HG03457 (cell line): ENCODE measurements at regions not wholly inside any gene's neighbourhood (a gene's known extent, or its start where the extent isn't known, plus 50 kb on each side); places are given as distances from the start of the nearest gene placed in this dataset.

ENCODE experiments used
- ATAC-seq: cut with Tn5 transposase; IDR thresholded peaks from one replicate; pipeline ENCODE4 v1.9.1; 2021; ENCODE audit warnings: moderate number of reproducible peaks; ENCODE audit not compliant: unreplicated experiment

- ATAC-seq, result no peak
Observed at GRCh38 chr2:181240844-181241243, 216.3 kb upstream of the ITGA4 start.

GRCh38 chr2:181241366-181241765, 215.8 kb upstream of the ITGA4 start:
- no peak for ATAC-seq

- peak; percentile 89 for ATAC-seq
Observed at GRCh38 chr2:181241797-181242196, 215.4 kb upstream of the ITGA4 start.

- ATAC-seq, result no peak
Observed at GRCh38 chr2:181242262-181242661, 214.9 kb upstream of the ITGA4 start.

- ATAC-seq, result no peak
Observed at GRCh38 chr2:181243319-181243718, 213.9 kb upstream of the ITGA4 start.

- no peak for ATAC-seq
Observed at GRCh38 chr2:181250691-181251090, 206.5 kb upstream of the ITGA4 start.

- ATAC-seq, result no peak
Observed at GRCh38 chr2:181252262-181253148, 204.7 kb upstream of the ITGA4 start.

GRCh38 chr2:181253438-181253837, 203.7 kb upstream of the ITGA4 start:
- ATAC-seq, result no peak

GRCh38 chr2:181255651-181256050, 201.5 kb upstream of the ITGA4 start:
- ATAC-seq, result no peak

GRCh38 chr2:181258720-181259119, 198.5 kb upstream of the ITGA4 start:
- ATAC-seq, result no peak

- no peak for ATAC-seq
Observed at GRCh38 chr2:181262782-181263181, 194.4 kb upstream of the ITGA4 start.

- ATAC-seq, result no peak
Observed at GRCh38 chr2:181264001-181264400, 193.2 kb upstream of the ITGA4 start.

GRCh38 chr2:181264441-181264840, 192.7 kb upstream of the ITGA4 start:
- ATAC-seq, result no peak

GRCh38 chr2:181266614-181267013, 190.6 kb upstream of the ITGA4 start:
- no peak for ATAC-seq

GRCh38 chr2:181268174-181268867, 188.9 kb upstream of the ITGA4 start:
- peak; percentile 56 for ATAC-seq

GRCh38 chr2:181273986-181274385, 183.2 kb upstream of the ITGA4 start:
- ATAC-seq, result no peak

- ATAC-seq, result no peak
Observed at GRCh38 chr2:181275643-181276070, 181.5 kb upstream of the ITGA4 start.

GRCh38 chr2:181281206-181281832, 175.9 kb upstream of the ITGA4 start:
- no peak for ATAC-seq

- no peak for ATAC-seq
Observed at GRCh38 chr2:181285116-181285515, 172.1 kb upstream of the ITGA4 start.

- no peak for ATAC-seq
Observed at GRCh38 chr2:181289698-181290097, 167.5 kb upstream of the ITGA4 start.

GRCh38 chr2:181290182-181290581, 167.0 kb upstream of the ITGA4 start:
- no peak for ATAC-seq

GRCh38 chr2:181294979-181295378, 162.2 kb upstream of the ITGA4 start:
- ATAC-seq, result no peak
